ENCODE measurements at regions not wholly inside any gene's neighbourhood (a gene's known extent, or its start where the extent isn't known, plus 50 kb on each side); places are given as distances from the start of the nearest gene placed in this dataset.

DNA sequence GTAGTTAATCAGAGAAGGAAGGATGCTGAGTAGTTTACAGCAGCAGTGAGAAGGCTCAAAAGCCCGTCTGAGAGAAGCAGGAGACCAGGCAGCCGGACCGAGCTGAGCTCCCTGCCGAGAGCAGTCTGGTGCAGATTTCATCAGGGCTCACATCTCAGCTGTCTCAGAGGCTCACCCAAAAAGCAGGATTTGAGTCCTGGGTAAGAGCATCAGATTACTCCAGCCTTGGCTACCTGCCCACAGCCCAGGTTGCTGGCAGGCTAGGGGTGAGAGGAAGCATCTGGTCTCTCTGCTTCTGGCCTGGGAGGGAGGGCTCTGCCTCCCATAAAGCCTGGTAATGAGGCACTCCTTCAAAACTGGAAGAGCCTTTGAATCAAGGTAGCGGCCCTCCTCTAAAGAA, 140.5 kb downstream of the ST6GAL2 start:
- no peak overlapping the region for H3K4me3 ChIP-seq (ENCODE audit: insufficient read length, low read depth)
- DNase-seq (ENCODE audit: low read depth, low spot score): no peak
- no peaks in the 10 kb centered on the region for H3K36me3 ChIP-seq (ENCODE audit: insufficient read depth, insufficient read length, low read length)
- H3K9me3 ChIP-seq (ENCODE audit: insufficient read depth, low read length): peaks cover 8% of the 10 kb centered on the region; the same call in 1 of the 2 replicates
- no peak overlapping the region for H3K9ac ChIP-seq (ENCODE audit: insufficient read length, low read depth)
- H3K27me3 ChIP-seq (ENCODE audit: insufficient read depth, insufficient read length): peaks cover 6% of the 10 kb centered on the region
- TF ChIP-seq SUZ12 (IDR thresholded peaks at IDR 0.05; ENCODE audit: extremely low read depth, insufficient read depth, insufficient read length) (no peak), ZNF274 (IDR thresholded peaks at IDR 0.05; ENCODE audit: low read depth, low read length) (no peak), YY1 (IDR thresholded peaks at IDR 0.05; ENCODE audit: insufficient read depth, insufficient read length) (no peak)
- no peaks in the 10 kb centered on the region for H3K4me1 ChIP-seq (ENCODE audit: insufficient read depth, insufficient read length)

DNA sequence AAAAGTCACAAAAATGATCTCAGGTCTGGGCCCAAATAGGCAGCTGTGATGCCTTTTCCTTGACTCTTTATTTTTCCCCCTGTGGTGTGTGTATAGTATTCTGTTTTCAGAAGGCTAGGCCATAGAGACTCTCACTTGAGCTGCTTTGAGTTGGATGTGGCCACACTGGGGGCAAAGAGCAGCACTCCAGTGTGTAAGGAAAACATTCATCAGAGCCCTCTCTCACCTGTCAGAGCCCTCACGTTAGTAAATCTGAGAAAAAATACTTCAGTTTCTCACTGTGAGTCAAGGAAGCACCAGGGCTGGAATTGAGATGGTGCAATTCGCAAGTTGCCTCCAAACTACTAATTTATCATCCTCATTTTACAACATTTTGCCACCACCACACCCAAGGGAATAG, 136.1 kb downstream of the ST6GAL2 start:
- Histone ChIP-seq H3K9ac (ENCODE audit: insufficient read length, low read depth) (no peak overlapping the region), H3K4me3 (ENCODE audit: insufficient read length, low read depth) (no peak overlapping the region), H3K36me3 (ENCODE audit: insufficient read depth, insufficient read length, low read length) (no peaks in the 10 kb centered on the region), H3K9me3 (ENCODE audit: insufficient read depth, low read length) (no peaks in the 10 kb centered on the region), H3K27me3 (ENCODE audit: insufficient read depth, insufficient read length) (peaks cover 6% of the 10 kb centered on the region), H3K4me1 (ENCODE audit: insufficient read depth, insufficient read length) (no peaks in the 10 kb centered on the region)
- no peak for TF ChIP-seq SUZ12 (IDR thresholded peaks at IDR 0.05; ENCODE audit: extremely low read depth, insufficient read depth, insufficient read length)
- no peak for TF ChIP-seq YY1 (IDR thresholded peaks at IDR 0.05; ENCODE audit: insufficient read depth, insufficient read length)
- TF ChIP-seq ZNF274 (IDR thresholded peaks at IDR 0.05; ENCODE audit: low read depth, low read length): no peak
- no peak for DNase-seq (ENCODE audit: low read depth, low spot score)

Data from NT2/D1 (cell line).